ENCODE measurements at regions not wholly inside any gene's neighbourhood (a gene's known extent, or its start where the extent isn't known, plus 50 kb on each side); places are given as distances from the start of the nearest gene placed in this dataset.

DNA sequence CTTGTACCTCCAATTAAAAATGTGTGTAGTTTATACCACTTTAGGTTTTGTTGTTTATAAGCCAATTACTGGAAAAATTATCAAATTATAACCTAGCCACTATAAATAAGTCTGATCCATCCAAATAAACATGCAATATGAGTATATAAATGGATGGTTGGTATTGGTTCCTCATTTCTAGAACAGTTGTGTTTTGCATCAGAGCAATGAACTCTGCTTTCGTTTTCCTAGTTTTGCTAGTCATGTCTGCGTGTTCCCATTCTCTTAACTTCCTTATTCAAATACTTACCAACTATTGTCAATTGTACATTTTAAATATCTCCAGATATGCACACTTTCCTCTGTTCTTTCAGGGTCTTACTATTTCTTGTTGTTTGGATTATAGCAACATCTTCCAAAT, 641.7 kb downstream of the NR4A2 start:
- peak in 1 of 58 donors; percentile 8 for DNase-seq

DNA sequence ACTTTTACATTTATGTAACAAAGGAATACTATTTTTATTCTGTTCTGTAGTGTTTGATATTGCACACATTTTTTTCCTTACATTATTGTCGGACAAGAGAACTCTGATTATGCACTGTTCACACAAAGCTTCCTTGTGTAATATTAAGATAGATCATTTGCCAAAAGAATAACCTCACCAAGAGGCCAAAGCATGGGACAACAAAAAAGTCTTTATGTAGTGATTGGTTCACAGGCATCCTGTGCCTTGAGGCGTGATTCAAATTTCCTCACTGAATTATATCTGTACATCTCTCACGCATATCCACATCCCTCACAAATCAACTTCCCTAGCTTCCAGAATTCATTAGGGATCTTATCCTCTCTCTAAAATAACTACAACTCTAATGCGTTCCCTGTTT, 642.7 kb downstream of the NR4A2 start:
- DNase-seq: peak in 3 of 58 donors; percentile 2 to 59 (median 14)

DNA sequence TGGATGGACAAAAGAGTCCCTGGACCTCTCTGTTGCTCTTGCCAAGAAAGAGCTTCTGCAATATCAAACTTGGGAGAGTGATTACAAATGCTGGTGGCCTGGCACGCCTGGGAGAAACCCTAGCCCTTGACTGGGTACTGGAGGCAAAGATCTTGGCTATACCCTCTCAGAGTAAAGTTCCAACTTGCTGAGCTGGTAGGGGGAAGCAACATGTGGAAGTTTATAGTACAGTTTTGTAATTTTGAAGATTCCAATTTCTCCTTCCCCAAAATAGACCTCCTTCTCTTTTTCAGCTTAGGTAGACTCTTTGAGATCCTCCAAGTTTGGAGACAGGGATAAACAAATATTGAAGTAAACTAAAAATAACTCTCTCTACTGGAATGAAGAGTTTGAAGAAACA, 645.3 kb downstream of the NR4A2 start:
- no peak for DNase-seq

DNA sequence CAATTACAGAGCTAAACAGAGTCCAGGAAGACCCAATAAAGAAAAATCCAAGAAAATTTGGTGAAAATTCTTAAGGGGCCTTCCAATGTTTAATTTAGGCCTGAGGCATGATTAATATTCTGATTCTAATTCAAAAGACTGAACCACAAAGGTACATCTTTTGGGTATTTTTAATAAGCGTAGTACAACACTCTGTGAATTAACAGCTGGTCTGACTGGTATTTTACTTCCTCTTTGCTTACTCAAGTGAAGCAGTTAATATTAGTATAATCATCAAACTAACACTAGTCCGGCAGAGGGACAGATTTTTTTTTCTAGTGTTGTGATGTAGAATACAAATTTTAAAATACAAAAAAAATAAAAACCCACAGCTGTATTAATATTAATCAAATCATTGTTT, 652.9 kb downstream of the NR4A2 start:
- no peak for DNase-seq

DNA sequence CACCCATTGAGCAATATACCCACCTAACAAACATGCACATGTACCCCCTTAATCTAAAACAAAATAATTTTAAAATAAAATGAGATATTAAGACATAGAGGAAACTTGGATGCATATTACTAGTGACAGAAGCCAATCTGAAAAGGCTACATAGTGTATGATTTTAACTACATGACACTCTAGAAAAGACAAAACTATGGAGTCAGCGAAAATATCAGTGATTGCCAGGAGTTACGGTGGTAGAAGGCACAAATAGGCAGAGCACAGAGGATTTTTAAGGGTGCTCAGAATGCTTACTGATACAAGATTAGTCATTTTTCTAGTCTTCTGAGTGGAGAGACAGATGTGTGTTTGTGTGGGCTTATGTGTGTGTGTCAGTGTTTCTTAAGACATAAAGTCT, 656.6 kb downstream of the NR4A2 start:
- DNase-seq: no peak

DNA sequence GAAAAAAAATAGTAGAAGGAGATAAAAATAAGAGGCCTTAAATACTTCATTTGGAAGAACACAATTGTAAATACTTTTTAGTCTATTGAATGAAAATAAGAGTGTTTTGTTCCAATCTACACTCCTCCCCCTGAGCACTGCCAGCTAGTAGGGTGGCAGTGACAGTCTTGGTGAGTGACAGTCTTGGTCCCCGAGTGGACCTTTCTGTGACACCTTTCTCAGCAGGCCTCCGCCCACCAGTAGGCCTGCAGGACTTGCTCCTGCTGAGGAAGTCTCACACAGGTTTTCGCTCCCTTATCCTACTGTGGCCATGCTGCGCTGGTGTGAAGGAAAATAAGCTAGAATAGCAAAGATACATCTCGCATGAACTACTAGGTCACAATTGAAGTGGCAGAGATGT, 666.8 kb downstream of the NR4A2 start:
- no peak for DNase-seq

DNA sequence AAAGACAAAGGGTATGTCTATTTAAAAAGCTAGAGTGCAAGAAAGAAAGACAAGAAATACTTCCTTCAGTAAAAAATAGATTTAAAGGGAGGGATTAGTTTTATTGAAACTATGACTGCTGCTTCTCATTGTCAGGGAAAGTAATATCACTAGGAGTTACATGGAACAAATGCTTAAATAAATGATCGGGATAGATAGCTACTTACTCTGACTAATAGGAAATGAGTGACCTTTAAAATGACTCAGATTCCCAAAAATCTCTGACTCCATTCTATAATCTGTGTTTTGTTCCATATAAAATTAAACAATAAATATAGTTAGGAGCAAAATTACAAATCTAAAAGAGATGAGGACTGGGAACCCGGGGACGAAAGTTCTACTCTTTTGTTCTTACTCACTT, 669.3 kb downstream of the NR4A2 start:
- no peak for DNase-seq

DNA sequence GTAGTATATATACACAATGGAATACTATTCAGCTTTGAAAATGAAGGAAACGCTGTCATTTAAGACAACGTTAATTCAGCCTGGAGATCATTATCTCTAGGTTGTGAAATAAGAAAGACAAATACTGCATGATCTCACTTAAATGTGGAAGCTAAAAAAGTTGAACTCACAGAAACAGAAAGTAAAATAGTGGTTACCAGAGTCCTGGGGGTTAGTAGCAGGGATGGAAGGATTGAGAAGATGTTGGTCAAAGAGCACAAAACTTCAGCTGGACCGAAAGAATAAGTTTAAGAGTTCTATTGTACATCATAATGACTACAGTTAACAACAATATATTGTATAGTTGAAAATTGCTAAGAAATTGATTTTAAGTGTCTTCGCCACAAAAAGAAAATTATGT, 670.3 kb downstream of the NR4A2 start:
- DNase-seq: no peak

DNA sequence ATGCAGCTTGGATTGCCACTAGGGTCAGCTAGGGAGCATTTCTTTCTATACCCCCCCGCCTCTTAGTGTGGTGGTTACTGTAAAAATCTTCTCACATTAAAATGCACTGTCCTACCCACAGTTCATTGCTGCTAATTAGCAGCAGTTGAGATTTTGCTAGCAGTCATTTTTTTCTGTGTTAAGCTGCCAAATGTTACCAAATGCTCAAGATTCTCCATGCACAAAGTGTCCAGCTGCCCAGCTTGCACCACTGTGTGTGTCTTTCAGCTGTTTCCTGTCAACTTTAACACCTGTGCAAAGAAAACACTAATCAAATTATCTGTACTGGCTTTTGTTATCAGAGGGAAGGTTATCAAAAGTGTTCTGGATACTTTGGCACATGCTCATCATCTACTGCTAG, 679.3 kb downstream of the NR4A2 start:
- DNase-seq: no peak

DNA sequence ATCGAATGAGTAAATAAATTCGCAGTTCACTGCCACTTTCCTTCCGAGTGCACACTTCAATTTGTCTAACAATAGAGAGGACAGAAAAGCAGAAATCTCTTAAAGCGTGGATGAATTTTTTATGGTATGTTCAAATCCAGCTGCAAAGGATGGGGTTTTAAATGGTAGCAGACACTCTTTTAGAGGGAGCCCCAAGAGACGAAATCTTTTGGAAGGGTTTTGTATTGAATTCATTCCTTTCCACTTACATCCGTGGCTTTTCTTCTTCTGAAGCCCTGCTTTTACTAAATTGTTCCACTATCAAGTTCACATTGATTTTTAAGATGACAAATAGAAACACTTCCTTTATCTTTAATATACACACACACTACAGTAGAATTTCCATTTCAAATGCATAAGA, 680.7 kb downstream of the NR4A2 start:
- DNase-seq: no peak

DNA sequence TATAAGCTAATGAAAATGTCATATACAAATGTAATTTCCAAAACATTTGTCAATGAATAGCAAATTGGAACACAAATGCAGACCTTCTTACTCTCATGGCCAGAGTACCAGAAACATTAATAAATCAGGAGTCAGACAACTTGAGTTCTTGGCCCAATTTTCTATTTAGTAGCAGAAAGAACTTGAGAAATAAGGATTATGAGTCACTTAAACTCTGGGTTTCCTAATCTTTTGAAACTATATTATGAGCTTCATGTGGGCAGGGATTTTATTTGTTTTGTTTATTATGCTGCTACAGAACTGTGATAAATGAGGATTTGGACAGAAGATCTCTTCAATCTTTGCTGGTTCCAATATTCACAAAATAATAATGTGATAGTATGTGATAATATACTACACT, 686.7 kb downstream of the NR4A2 start:
- no peak for DNase-seq

DNA sequence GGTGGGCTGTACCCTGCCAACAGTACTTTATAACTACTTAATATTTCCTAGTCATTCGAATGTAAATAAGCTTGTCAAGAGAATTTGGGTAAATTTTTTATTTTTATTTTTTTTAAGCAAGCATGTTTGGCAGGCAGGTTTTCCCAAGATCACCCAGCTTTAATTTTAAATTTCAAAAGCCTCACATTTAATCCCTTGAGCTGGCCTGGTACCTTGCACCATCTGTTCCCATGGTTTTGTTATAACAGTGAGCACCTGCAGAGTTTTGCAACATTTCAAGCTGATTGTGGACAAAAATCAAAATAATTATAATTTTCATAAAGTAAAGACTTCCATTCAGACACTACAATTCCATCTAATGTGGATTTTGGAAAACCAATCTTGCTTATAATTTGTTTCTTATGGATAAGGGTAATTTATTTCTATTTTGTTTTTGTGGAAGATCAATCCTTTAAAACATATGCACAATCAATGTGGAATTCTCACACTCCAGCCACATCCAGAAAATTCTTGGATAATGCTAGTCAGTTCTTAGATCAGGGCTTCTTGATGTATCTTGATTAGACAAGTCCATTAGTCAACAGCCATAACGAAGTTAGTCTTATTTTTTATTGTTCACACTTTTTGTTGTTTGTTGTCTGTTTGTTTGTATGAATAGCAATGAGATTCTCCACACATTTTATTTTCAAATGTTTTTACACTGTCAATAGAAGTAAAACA, 689.3 kb downstream of the NR4A2 start:
- DNase-seq: no peak

DNA sequence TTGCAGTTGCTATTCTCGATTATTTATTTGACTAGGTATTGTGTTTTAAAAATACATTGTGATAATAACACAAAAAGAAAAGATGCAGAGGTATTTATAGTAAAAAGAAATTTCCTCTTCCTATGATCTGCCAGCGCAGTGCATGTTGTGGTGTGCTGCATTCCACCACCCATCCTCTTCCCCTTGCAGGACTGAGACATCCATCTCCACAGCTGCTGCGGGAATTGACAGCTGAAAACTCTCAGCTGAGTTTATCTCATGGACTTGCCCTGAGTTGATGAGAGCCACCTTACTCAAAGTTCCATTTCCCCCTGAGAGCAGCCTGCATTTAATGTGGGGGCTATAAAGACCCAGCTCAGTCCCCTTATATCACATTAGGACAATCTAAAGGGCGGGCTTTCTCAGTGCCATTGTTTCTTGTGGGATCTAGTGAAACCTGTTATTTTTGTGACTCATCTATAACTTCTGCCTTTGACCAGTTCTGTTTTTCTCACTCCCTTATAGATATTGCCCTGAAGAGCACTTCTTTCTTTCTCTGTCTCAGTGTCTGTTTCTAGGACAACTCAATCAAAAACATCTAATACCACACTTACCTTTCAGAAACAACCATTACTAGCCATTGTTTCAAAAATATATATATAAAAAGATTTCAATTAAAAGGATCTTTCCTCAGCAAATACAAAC, 698.5 kb downstream of the NR4A2 start:
- no peak for DNase-seq

DNA sequence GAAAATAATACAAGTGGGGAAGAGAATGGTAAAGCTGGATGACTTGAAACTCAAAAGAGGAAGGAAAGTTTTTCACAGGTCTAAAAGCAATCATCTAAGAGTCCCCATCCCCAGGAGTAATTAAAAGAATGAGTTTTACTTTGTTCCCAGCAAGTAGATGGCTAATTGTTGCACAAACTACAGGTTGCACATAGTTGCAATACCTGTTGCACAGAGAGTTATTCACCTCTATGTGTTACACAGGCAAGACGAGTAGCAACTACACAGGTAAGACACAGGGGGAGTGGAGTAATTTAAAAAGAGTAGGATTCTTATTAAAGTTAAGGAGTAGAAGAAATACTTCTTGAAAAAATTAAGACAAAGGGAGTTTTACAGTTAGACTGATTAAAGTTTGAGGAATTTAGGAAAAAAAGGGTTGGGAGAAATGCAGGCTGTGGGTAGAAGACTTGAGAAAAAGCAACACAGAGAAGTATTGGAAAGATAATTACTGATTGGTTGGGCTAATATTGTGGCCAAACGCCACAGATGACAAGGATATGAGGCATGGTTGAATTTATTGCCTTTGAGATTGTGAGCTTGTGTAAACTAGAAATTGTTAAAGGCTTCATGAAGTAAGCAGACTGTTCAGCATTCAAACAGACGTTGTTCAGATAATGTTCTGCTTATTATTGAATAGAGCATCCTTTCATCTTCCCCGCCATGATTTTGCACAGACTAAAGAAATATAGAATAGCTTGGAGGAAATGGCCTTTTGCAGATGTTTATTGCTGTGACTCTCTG, 699.3 kb downstream of the NR4A2 start:
- no peak for DNase-seq

DNA sequence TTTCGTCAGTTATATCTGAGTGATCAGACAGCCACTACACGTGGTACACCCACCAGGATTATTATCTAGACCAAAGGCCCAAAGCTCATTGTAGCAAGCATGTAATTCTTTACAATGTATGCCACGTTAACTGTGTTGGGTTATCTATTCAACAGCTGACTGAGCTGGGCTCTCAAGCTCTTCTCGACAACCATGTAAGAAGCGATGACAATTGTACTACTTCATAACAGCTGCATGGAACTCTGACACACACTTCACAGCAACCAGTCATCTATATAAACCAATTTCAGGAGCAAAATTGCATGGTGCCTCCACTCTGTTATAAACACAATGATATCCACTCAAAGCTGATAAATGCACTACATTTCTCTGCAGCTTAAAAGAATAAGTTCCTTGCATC, 701.8 kb downstream of the NR4A2 start:
- DNase-seq: no peak

DNA sequence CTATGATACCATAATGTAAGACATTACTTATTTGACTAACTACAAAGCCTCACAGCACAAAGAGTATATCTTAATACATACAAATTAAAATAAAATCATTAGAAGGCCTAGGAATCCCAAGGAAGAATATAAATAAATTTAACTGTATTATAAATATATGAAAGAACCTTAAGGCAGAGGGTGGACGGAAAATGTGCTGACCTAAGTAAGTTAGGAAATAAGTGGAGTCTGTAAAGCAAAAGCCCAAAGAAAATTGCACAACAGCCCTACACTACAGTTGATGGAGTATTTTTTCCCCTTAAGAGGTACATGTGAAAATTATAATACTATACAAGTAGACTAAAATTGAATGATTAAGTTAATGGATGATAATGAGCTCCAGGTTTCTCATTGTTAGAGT, 710.1 kb downstream of the NR4A2 start:
- no peak for DNase-seq

DNA sequence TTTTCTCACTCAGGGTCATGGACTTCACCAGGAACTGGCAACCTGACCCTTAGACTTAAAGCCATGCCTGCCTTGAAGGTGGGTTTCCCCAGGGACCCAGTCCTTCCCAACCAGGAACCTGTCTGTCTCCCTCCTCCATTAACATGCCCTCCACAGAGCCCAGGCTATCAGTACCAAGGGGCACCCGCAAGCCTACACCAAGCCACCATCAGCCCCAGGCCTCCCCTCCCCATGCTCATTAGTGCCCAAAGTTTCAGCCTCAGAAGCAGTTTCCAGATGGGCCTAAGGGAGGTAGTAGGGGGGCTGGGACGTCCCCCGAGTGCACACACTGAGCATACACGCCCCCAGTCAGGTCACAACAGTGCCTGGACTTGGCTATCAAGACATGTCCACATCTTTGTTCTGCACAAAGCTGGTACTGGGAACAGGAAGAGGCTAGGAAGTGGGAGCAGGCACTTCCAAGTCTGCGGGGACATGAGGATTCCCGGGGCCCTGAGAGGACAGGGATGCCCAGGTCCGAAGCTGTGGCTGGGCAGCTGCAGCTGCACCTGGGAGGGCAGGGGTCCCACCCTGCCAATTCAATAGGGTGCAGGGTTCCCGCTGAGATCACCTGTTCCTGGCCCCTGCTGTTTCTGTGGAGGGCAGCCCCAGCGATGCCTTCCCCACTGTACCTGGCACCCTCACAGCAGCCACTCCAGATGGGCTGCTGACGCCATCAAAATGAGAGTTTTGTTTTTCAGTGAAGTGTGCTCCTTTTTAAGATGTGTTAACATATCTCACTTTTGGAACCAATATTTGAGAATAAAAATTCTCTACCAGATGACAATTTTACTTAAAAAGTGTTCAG, 731.4 kb downstream of the NR4A2 start:
- DNase-seq: no peak

DNA sequence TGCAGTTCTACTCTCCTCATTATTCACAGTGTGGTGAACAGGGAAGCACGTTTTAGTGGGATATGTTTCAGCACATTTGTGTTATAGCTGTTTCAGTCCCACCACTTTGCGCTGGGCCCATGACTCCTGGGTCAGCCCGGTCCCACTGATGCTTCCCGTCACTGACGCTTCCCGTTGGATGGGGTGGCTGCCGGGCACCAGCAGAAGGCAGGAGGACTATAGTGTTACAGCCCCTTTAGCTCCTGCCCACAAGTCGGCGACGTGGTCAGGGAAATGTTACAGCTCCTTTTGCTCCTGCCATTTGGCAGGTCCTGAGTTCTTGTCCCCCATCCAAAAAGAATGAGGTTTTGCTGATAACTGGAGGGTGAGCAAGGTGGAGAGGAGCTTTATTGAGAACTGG, 732.2 kb downstream of the NR4A2 start:
- DNase-seq: no peak

DNA sequence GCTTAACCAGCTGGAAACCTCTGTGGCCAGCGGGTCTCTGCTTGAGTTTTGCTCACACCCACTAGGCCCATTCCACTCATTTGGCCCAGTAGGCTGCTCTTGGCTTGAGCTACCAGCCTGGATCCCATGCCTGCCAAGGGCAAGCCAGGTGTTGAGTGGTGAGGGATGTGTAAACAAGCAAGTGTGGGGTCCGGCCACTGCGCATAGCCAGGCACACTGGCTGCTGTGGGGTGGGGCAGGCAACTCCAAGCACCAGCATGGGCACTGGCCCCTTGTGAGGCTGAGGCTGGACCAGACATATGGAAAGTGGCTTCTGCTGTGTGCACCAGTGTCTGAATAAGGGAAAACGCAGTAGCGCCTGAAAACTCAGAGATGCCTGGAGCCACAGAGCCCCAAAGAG, 732.7 kb downstream of the NR4A2 start:
- DNase-seq: no peak

DNA sequence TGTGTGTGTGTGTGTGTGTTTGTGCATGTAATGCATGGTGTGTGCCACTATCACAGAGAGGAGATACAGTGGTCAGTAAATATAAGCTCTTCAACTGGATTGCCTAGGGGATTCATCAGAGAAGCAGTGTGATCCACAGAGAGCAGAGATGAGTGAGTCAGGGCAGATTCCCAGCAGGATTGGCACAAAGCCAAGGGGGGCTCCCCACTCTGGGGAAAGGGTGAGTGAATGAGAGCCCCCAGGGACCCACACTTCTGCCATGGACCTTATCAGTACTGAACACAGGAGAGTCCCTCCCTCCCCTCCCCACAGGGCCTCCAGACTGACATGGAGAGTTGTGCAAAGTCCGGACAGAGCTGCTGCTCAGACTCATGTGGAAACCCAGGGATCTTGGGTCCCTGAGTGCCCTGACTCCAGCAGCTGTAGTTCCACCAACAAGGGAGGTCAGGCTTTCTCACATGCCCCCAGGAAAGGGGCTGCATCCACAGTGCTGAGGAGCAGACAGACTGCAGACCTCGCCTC, 748.8 kb downstream of the NR4A2 start:
- no peak for DNase-seq

DNA sequence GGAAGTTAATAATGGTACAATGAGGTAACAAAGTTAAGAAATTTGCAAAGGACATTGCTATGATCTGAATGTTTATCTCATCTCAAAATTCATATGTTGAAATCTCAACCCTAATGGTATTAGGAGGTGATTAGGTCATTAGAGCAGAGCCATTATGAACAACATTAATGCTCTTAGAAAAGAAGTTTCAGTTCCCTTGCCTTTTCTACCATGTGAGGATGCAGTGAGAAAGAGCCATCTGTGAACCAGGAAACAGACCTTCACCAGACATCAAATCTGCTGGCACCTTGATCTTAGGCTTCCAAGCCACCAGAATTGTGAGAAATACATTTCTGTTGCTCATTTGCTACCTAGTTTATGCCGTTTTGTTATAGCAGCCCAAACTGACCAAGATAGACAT, 757.6 kb downstream of the NR4A2 start:
- DNase-seq: no peak

Data from anterior cingulate cortex (tissue), 58 donors.